C4-2B (cell line): ENCODE measurements at regions not wholly inside any gene's neighbourhood (a gene's known extent, or its start where the extent isn't known, plus 50 kb on each side); places are given as distances from the start of the nearest gene placed in this dataset.

ENCODE experiments used
- H3K27ac ChIP-seq: fragments of 450-650 bp; 2 replicates; pipeline ENCODE4 v1.5.1; 2017
- ZFX ChIP-seq: fragments of 450-650 bp; IDR thresholded peaks from 2 replicates; pipeline ENCODE4 v1.6.1; 2017
- TF ChIP-seq, protein P1 (sequence below): fragments of 450-650 bp; conservative IDR thresholded peaks from 2 replicates; pipeline ENCODE4 v1.5.1; 2017; ENCODE audit warnings: mild to moderate bottlenecking

DNA sequence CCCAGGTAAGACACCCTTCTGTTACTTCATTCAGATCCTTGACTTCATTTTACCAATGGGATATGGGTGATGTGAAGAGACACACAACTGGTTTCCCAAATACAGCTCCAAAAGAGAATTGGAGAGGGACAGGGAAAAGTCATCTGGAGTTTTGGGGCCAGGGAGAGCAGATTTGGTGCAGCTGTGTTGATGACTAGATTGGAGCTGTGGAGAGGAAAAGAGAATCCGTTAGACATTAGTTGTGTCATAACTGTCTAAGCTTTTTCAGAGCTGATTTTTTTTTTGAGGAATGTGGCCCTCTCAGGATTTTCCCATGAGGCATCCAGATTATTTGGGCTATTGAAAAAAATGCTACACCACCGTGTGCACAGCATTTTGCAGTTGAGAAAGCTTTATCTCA lies 423.4 kb downstream of the DMAC1 start:
- no peak overlapping the region for H3K27ac ChIP-seq
- TF ChIP-seq, protein P1, sequence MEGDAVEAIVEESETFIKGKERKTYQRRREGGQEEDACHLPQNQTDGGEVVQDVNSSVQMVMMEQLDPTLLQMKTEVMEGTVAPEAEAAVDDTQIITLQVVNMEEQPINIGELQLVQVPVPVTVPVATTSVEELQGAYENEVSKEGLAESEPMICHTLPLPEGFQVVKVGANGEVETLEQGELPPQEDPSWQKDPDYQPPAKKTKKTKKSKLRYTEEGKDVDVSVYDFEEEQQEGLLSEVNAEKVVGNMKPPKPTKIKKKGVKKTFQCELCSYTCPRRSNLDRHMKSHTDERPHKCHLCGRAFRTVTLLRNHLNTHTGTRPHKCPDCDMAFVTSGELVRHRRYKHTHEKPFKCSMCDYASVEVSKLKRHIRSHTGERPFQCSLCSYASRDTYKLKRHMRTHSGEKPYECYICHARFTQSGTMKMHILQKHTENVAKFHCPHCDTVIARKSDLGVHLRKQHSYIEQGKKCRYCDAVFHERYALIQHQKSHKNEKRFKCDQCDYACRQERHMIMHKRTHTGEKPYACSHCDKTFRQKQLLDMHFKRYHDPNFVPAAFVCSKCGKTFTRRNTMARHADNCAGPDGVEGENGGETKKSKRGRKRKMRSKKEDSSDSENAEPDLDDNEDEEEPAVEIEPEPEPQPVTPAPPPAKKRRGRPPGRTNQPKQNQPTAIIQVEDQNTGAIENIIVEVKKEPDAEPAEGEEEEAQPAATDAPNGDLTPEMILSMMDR = no peak
- TF ChIP-seq ZFX = no peak

DNA sequence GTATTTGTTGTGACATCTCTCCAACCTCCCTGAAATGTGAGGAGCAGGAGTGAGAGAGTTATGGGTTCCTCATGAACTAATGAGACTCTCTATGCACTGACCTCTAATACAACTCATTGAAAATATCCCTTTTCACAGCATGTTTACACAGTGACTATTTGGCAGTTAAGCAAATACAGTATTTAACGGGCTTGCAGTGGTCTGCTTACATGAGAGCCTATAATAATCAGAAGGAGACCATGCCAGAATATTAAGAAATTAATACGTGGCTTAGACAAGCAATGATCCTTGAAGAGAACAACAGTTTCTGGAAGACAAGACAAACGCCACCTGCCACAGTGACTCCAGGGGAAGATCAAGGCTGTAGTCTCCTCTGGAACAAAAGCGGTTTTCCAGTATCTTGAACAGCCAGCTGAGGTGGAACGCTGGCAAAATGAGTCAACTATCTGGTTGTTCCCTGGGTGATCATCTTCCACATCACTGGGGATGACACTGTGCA lies 424.5 kb downstream of the DMAC1 start:
- no peak overlapping the region for H3K27ac ChIP-seq
- no peak for TF ChIP-seq ZFX
- TF ChIP-seq, protein P1 = no peak

DNA sequence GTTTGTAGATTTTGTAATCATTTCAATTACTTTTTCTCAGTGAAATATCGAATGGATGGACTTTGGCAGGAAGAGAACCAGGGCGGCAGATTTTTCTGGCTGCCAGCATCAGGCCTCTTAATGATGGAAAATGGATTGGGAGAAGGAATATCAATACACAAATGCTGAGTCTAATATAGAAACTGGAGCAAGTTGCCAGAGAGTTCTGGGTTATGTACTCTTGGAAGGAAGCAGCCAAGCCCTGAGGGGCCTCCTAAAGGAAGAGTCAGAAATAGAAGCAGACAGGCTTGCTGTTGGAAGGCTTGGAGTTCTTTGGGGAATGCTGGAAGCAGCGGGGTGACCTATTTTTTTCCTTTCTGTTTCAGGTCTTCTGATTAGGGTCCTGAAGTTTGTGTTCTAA lies 428.6 kb downstream of the DMAC1 start:
- TF ChIP-seq, protein P1 = no peak
- no peak for TF ChIP-seq ZFX
- H3K27ac ChIP-seq = no peak overlapping the region

DNA sequence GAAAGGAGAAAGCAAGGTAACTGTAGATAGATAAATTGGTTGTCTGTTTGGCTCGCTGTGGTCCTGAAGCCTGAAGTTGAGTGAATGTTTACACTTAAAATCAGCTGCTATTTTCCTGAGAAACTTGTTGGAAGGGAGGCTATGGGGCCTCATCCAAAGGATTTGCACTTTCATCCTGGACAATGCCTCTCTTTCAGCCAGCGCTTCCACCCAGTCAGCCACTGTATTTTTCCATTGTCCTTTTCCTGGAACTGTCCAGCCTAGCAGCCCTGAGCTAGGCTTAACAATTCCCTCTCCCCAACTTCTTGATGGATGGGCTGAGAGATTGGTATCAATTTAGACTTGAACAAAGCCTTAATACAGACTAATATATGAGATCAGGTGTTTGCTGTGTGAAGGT lies 429.2 kb downstream of the DMAC1 start:
- TF ChIP-seq, protein P1 = no peak
- TF ChIP-seq ZFX = no peak
- H3K27ac ChIP-seq = no peak overlapping the region

DNA sequence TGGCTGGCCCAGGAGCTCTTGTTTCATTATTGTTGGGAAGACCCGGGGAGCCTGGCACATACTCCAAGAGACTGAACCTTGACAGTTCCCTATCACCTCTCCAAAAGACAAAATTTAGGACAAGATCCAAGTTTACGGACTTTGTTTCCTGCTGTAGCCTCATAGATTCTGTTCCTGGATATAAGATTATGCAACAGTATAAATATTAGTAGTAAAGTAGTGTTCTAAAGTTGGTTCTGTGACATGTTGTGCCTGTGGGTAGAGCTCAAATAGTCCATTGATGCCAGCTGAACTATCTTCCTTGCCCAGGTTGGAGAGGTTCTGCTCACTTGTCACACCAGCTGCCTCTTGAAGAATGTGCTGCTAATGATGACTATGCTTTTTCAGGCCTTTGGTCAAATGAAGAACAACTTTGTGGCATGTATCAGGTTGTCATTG lies 430.2 kb downstream of the DMAC1 start:
- no peak overlapping the region for H3K27ac ChIP-seq
- TF ChIP-seq, protein P1 = no peak
- TF ChIP-seq ZFX = no peak

DNA sequence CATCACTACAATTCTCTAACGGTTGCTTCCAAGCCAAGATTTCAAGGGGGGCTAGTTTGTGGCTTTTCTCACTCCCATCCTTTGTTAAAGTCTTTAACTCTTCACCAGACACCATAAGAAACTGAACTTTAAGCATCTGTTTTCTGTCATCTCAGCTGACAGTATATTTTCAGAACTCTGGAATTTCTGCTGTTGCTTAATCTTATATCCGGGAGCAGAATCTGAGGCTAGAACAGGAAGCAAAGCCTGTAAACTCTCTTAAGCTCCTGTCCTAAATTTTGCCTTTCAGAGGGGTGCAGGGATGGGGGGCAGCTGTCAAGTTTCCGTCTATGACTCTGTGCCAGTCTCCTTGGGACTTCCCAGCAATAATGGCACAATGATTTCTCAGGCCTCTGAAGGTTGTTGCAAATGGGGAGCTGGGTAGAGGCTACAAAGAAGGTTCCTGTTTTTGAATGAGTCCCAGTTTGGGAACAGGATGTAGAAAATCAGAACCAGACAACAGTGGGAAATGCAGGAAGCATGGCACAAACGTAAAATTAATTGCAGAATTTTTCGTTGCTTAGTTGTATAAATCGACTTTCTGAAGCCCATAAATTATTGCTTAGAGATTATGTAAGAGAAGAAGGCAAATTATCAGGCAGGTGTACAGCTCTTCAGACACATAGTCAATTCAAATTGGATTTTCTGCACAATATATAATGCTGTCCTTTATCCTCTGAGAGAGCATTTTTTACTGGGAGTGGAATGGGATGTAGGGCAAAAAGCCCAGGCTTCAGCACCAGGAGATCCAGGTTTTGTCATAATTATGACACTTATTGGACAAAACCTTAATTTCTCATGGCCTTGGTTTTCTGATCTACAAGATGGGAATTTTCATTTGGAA lies 430.9 kb downstream of the DMAC1 start:
- TF ChIP-seq, protein P1 = no peak
- TF ChIP-seq ZFX = no peak

DNA sequence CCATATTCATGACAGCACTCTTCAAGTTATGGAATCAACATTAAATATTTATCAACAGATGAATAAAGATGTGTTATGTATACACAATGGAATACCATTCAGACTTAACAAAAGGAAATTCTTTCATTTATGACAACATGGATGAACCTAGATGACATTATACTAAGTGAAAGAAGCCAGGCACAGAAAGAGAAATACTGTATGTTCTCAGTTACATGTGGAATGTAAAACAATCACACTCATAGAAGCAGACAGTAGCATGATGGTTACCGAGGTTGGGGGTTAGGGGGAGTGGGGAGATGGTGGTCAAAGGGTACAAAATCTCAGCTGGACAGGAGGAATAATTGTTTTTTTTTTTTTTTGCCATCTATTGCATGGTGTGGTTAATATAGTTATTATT lies 431.9 kb downstream of the DMAC1 start:
- H3K27ac ChIP-seq = no peak overlapping the region
- TF ChIP-seq ZFX = no peak
- TF ChIP-seq, protein P1 = no peak

More for the DNA sequence above, 430.9 kb downstream of the DMAC1 start:
- H3K27ac ChIP-seq = no peak overlapping the region
